GM13977 (cell line): ENCODE measurements at regions not wholly inside any gene's neighbourhood (a gene's known extent, or its start where the extent isn't known, plus 50 kb on each side); places are given as distances from the start of the nearest gene placed in this dataset.

Experiments
- DNase-seq: peaks from one replicate; pipeline ENCODE4 v3.0.0; 2012; ENCODE audit warnings: low spot score
- CTCF ChIP-seq: IDR thresholded peaks from 2 replicates; pipeline ENCODE4 v1.5.1; 2012; ENCODE audit warnings: mild to moderate bottlenecking, control low read depth; ENCODE audit not compliant: insufficient read depth; ENCODE audit errors: extremely low read depth, missing control alignments
- in situ Hi-C: fragments of 300-500 bp; cut with MboI; formaldehyde crosslinking; loops from one replicate; pipeline ENCODE4 v1.12.0; 2022; ENCODE audit warnings: low sequenced_read_pairs, low pct_unique_long_range_greater_than_20kb, mixed read lengths, inconsistent platforms; ENCODE audit not compliant: unreplicated experiment

DNA sequence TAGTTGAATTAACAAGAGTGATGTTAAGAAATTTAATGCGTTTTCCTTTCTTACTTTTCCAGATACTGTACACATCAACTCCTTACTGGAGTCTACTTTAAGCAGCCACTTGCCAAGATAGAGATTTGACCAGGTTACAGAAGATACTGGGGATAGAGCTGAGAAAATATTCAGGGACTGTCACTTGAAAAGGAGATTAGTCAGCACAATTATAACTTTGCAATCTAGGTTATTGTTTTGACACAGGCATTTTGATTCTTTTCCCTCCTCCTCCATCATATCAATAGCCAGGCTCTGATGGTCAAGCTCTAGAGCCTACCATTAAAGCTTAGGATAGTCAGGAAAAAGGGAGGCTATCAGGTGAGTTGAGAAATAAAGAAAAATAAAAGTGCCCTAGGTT, 345.9 kb upstream of the ITGA1 start:
- no peak for TF ChIP-seq CTCF
- DNase-seq = no peak
- in situ Hi-C loops = no loop called here

DNA sequence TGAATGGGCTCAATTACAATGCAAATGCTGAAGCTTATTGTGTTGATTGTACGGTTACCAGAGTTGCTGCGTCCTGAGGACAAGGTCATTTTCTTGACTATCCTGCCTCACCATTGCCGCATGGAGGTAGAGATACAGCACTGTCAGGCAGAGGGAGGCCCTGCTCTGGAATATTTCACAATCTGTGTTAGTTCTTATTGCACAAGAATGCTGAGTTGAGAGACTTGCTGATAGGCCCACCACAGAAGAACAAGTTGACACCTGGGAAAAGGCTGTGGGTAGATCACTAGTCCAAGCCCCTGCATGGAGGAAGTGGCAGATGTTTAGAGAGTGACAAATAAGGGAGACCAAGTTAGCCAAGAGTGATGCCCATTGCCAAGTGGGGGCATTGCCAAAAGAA, 344.5 kb upstream of the ITGA1 start:
- no peak for TF ChIP-seq CTCF
- DNase-seq = no peak
- in situ Hi-C loops = no loop called here

DNA sequence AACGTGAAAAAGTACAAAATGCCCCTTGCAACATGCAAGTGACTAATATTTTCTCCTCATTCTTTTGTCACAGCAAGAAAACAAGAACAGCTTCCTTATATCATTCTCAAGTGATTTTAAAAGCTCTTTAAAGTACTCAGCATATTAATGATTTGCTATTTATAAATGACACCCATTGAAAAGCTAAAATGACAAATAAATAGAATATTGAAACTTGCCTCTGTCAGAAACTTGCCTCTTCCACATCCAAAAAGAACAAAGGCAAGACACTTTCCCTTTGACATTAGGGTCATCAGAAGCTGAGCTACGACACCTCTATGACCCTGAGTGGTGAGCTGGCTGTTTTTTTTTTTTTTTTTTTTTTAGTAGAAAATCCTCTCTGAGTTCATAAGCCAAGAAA, 339.6 kb upstream of the ITGA1 start:
- in situ Hi-C loops = no loop called here
- no peak for DNase-seq
- TF ChIP-seq CTCF = no peak

GRCh38 chr5:52449516-52449915, 338.2 kb upstream of the ITGA1 start:
- in situ Hi-C loops = no loop called here
- no peak for TF ChIP-seq CTCF
- no peak for DNase-seq

DNA sequence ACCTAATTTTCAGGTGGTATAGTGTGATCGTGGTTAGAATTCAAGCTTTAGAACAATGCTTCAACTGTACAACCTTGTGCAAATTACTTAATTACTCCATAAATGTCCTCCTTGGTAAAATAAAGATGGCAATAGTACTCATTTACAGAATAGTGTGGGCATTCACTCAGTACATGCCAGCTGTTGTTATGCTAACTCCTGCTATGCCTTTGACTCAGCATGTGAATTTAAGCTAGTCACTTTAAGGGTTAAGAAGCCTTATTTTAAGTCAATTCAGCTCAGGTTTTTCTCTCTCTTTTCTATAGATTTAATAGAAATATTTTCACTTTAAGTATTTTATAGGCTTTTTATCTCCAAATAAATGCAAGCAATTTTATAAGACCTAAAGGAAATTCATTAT, 335.6 kb upstream of the ITGA1 start:
- no peak for TF ChIP-seq CTCF
- in situ Hi-C loops = no loop called here
- no peak for DNase-seq

GRCh38 chr5:52453176-52453575, 334.5 kb upstream of the ITGA1 start:
- TF ChIP-seq CTCF = no peak
- in situ Hi-C loops = no loop called here
- DNase-seq = no peak

DNA sequence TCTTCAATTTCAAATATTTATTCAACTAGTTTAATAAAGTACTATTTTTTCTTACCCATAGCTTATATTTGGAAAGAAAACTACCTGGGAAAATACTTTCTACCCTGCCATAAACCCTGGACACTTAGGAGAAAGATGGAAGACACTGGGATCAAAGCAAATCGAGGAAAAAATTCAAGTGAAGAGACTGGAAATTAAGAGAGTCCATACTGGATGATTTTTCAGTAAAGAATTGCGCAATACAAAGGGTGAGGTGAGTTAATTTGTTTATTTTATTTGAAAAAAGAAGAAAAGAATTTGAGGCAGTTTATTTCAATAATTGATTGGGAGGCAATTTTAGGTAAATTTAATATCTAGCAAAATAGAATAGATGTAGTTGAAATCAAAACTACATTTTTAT, 331.8 kb upstream of the ITGA1 start:
- in situ Hi-C loops = no loop called here
- DNase-seq = no peak
- TF ChIP-seq CTCF = no peak
